ENCODE measurements at regions not wholly inside any gene's neighbourhood (a gene's known extent, or its start where the extent isn't known, plus 50 kb on each side); places are given as distances from the start of the nearest gene placed in this dataset.

- TF ChIP-seq ZNF280C (tag by site-specific recombination; IDR thresholded peaks at IDR 0.05) (no peak), ZNF585B (tag by site-specific recombination; IDR thresholded peaks at IDR 0.05) (no peak), ZNF660 (tag by site-specific recombination; IDR thresholded peaks at IDR 0.05) (no peak), ZNF221 (tag by site-specific recombination; IDR thresholded peaks at IDR 0.05; ENCODE audit: borderline replicate concordance) (no peak)
- TF ChIP-seq, protein P1, sequence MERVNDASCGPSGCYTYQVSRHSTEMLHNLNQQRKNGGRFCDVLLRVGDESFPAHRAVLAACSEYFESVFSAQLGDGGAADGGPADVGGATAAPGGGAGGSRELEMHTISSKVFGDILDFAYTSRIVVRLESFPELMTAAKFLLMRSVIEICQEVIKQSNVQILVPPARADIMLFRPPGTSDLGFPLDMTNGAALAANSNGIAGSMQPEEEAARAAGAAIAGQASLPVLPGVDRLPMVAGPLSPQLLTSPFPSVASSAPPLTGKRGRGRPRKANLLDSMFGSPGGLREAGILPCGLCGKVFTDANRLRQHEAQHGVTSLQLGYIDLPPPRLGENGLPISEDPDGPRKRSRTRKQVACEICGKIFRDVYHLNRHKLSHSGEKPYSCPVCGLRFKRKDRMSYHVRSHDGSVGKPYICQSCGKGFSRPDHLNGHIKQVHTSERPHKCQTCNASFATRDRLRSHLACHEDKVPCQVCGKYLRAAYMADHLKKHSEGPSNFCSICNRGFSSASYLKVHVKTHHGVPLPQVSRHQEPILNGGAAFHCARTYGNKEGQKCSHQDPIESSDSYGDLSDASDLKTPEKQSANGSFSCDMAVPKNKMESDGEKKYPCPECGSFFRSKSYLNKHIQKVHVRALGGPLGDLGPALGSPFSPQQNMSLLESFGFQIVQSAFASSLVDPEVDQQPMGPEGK (tag by site-specific recombination; IDR thresholded peaks at IDR 0.05): no peak
Observed at GRCh38 chr1:222225316-222225691, 322.6 kb downstream of the HHIPL2 start (continued).

DNA sequence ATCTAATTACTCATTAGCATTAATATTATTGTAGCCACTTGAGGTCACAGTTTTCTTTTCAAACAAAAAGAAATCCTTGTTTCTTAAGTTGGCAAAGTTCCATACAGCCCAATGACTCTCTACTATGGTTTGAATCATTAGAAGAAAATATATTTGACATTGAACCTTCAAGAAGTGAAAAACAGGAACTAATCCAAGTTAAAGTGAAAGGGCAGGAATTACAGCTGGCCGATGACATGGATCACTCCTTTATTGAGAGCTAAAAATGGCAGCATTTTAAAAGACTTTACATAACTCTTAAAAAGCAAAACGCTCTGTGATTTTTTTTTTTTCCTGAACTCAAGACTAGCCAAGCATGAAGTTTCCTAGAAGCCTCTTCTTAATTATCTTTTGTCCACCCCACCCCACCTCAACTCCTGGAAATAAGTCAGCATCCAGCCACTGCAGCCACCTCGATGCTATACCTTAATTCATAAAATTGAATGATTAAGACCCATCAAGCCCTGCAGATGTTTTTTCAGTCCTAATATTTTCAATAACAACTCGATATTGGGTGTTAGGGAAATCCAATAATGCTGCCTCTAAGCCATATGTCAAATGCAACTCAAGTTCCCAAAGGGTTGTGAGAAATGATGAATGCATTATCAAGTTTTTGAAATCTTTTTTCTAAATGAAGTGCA is 323.1 kb downstream of the HHIPL2 start:
- H3K36me3 ChIP-seq (ENCODE audit: control insufficient read depth in 2 of 2, insufficient read depth in 1 of 2, low read length in 2 of 2): no peaks in the 10 kb centered on the region
- no peak overlapping the region for H3K27ac ChIP-seq (ENCODE audit: extremely low read depth, low read depth, low read length)
- no peaks in the 10 kb centered on the region for H3K4me1 ChIP-seq (ENCODE audit: control insufficient read depth, insufficient read depth, low read length)
- no peak overlapping the region for H3K4me3 ChIP-seq (ENCODE audit: low read depth, low read length)
- CTCF ChIA-PET: no interaction called here
- TF ChIP-seq TRIM28 (IDR thresholded peaks at IDR 0.05; ENCODE audit: borderline replicate concordance, low read length): no peak
- TF ChIP-seq, protein P2, sequence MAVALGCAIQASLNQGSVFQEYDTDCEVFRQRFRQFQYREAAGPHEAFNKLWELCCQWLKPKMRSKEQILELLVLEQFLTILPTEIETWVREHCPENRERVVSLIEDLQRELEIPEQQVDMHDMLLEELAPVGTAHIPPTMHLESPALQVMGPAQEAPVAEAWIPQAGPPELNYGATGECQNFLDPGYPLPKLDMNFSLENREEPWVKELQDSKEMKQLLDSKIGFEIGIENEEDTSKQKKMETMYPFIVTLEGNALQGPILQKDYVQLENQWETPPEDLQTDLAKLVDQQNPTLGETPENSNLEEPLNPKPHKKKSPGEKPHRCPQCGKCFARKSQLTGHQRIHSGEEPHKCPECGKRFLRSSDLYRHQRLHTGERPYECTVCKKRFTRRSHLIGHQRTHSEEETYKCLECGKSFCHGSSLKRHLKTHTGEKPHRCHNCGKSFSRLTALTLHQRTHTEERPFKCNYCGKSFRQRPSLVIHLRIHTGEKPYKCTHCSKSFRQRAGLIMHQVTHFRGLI (tag by site-specific recombination; IDR thresholded peaks at IDR 0.05): no peak
- TF ChIP-seq, protein P3, sequence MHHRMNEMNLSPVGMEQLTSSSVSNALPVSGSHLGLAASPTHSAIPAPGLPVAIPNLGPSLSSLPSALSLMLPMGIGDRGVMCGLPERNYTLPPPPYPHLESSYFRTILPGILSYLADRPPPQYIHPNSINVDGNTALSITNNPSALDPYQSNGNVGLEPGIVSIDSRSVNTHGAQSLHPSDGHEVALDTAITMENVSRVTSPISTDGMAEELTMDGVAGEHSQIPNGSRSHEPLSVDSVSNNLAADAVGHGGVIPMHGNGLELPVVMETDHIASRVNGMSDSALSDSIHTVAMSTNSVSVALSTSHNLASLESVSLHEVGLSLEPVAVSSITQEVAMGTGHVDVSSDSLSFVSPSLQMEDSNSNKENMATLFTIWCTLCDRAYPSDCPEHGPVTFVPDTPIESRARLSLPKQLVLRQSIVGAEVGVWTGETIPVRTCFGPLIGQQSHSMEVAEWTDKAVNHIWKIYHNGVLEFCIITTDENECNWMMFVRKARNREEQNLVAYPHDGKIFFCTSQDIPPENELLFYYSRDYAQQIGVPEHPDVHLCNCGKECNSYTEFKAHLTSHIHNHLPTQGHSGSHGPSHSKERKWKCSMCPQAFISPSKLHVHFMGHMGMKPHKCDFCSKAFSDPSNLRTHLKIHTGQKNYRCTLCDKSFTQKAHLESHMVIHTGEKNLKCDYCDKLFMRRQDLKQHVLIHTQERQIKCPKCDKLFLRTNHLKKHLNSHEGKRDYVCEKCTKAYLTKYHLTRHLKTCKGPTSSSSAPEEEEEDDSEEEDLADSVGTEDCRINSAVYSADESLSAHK (tag by site-specific recombination; IDR thresholded peaks at IDR 0.05): no peak
- no peak for TF ChIP-seq ZNF24 (tag by site-specific recombination; IDR thresholded peaks at IDR 0.05)
- TF ChIP-seq, protein P4, sequence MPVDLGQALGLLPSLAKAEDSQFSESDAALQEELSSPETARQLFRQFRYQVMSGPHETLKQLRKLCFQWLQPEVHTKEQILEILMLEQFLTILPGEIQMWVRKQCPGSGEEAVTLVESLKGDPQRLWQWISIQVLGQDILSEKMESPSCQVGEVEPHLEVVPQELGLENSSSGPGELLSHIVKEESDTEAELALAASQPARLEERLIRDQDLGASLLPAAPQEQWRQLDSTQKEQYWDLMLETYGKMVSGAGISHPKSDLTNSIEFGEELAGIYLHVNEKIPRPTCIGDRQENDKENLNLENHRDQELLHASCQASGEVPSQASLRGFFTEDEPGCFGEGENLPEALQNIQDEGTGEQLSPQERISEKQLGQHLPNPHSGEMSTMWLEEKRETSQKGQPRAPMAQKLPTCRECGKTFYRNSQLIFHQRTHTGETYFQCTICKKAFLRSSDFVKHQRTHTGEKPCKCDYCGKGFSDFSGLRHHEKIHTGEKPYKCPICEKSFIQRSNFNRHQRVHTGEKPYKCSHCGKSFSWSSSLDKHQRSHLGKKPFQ (tag by site-specific recombination; IDR thresholded peaks at IDR 0.05): no peak
- TF ChIP-seq ZNF280D (tag by site-specific recombination; IDR thresholded peaks at IDR 0.05): no peak
- TF ChIP-seq ZNF302 (tag by site-specific recombination; IDR thresholded peaks at IDR 0.05; ENCODE audit: low read depth): no peak
- TF ChIP-seq ZNF473 (tag by site-specific recombination; IDR thresholded peaks at IDR 0.05): no peak
- H3K9me3 ChIP-seq (ENCODE audit: control insufficient read depth, insufficient read depth, low read depth, low read length): no peaks in the 10 kb centered on the region
- POLR2A ChIA-PET: no interaction called here

Measured in HEK293 (cell line).